ENCODE measurements at regions not wholly inside any gene's neighbourhood (a gene's known extent, or its start where the extent isn't known, plus 50 kb on each side); places are given as distances from the start of the nearest gene placed in this dataset.

- CTCF ChIA-PET (ENCODE audit: low intra/inter-chr PET ratio) = no interaction called here
These were observed 202.8 kb downstream of the BAMBI start for GRCh38 chr10:28879875-28880682.

More at GRCh38 chr10:28879875-28880682, 202.8 kb downstream of the BAMBI start:
- H3K4me3 ChIP-seq = no peak overlapping the region
- DNase-seq (ENCODE audit: extremely low read depth in 1 of 4, low spot score in 3 of 4) (no peak), ATAC-seq (no peak), FAIRE-seq (no peak)
- no peaks in the 10 kb centered on the region for H3K27me3 ChIP-seq (ENCODE audit: control insufficient read depth in 2 of 2, insufficient read depth in 2 of 2, low read length in 2 of 2)
- POLR2A ChIA-PET = no interaction called here
- 72% methylated on average over 15 of the region's 16 CpGs for WGBS (ENCODE audit: insufficient coverage, low coverage, missing lambda C conversion rate)
- H3K4me1 ChIP-seq (replicated peaks in 1 of 2; ENCODE audit: control insufficient read depth in 2 of 2, insufficient read depth in 2 of 2, low read length in 2 of 2) = peaks cover 0 to 3% of the 10 kb centered on the region in 2 experiments; a peak in 1 of 5 replicates
- BruUV-seq (replicated peaks) = no TSS peak
- no peaks in the 10 kb centered on the region for H3K9me3 ChIP-seq (replicated peaks; ENCODE audit: control insufficient read depth, insufficient read depth, low read depth, low read length)
- no peaks in the 10 kb centered on the region for H3K79me2 ChIP-seq (ENCODE audit: control insufficient read depth, insufficient read depth, low read length)
- no peaks in the 10 kb centered on the region for H4K20me1 ChIP-seq (replicated peaks; ENCODE audit: control insufficient read depth, insufficient read depth, low read length)
- H3K9ac ChIP-seq (ENCODE audit: insufficient read depth in 1 of 2, low read depth in 2 of 2, low read length in 2 of 2) = no peak overlapping the region
- no peak overlapping the region for H3K27ac ChIP-seq (ENCODE audit: extremely low read depth, low read depth, low read length)
- peak overlapping the region; percentile 30; the same call in 1 of the 2 replicates for H2AFZ ChIP-seq (ENCODE audit: low read depth, low read length)
- TF ChIP-seq UBTF (IDR thresholded peaks at IDR 0.05; ENCODE audit: borderline replicate concordance in 1 of 2, low read depth in 2 of 2, low read length in 2 of 2) (no peak), TAF9B (IDR thresholded peaks at IDR 0.05; ENCODE audit: partially characterized antibody) (no peak), SMARCA4 (IDR thresholded peaks at IDR 0.05) (no peak), MCM5 (IDR thresholded peaks at IDR 0.05; ENCODE audit: low read depth) (no peak), GABPB2 (CRISPR knock-in tag; conservative IDR thresholded peaks at IDR 0.05) (no peak), ZNF512 (tag; IDR thresholded peaks at IDR 0.05) (no peak), PRMT5 (CRISPR knock-in tag; IDR thresholded peaks at IDR 0.05) (no peak), ELK3 (CRISPR knock-in tag; IDR thresholded peaks at IDR 0.05) (no peak), MCM7 (IDR thresholded peaks at IDR 0.05) (no peak), SMAD2 (IDR thresholded peaks at IDR 0.05; ENCODE audit: low read depth, low read length) (no peak), ETS1 (conservative IDR thresholded peaks at IDR 0.05; ENCODE audit: control insufficient read depth, low read depth, low read length) (no peak), SMARCA5 (IDR thresholded peaks at IDR 0.05) (no peak)
- intact Hi-C loops (cut with micrococcal nuclease) (loop anchor here (2.0 to 5.0 kb wide), 3 partner anchors 73 to 203 kb away; partner anchors contain the start of gene BAMBI), in situ Hi-C loops (cut with MboI) (loop anchor here (10.0 kb wide), 1 partner anchor 205 kb away; the partner anchor contains the start of gene BAMBI)
- H3K9me1 ChIP-seq (ENCODE audit: control insufficient read depth, insufficient read depth, low read length) = no peaks in the 10 kb centered on the region
- no peak overlapping the region for H3K4me2 ChIP-seq (ENCODE audit: insufficient read depth, low read length)
- H3K36me3 ChIP-seq (ENCODE audit: control insufficient read depth, insufficient read depth, low read length) = no peaks in the 10 kb centered on the region
